Coronary artery (tissue), 2 donors: ENCODE measurements at regions not wholly inside any gene's neighbourhood (a gene's known extent, or its start where the extent isn't known, plus 50 kb on each side); places are given as distances from the start of the nearest gene placed in this dataset.

Source experiments
- DNase-seq: peaks from one replicate; pipeline ENCODE4 v3.0.0-alpha.2; 2017; ENCODE audit warnings: low spot score
- H3K27ac ChIP-seq, 2 donors: fragments of 200-600 bp; sonication (generic); one replicate each; pipeline ENCODE4 v1.5.1; 2016 to 2019
- H3K4me3 ChIP-seq: fragments of 200-600 bp; sonication (generic); 2 replicates; pipeline ENCODE4 v1.5.1; 2016; ENCODE audit warnings: mild to moderate bottlenecking, moderate library complexity
- TF ChIP-seq, protein P1 (sequence below): fragments of 200-600 bp; sonication (generic); IDR thresholded peaks from one replicate; pipeline ENCODE4 v1.5.1; 2019; ENCODE audit warnings: antibody characterized with exemption

DNA sequence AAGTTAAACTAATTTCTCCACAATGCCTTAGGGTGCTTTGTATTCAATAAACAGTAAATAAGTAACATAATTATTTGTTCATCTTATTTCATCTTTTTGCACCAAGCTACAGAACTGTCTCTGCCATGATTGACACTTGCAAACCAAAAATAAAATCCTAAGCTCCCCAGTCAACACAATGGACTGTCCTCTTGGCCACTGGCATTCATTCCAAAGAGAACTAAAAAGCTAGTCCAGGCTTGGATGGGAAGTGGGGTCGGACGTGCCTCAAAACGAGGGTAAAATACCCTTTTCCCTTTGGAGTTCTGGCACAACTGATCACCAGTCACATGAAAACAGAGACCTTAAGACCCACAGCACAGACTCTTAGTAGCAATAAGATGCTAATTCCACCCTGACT, 66.4 kb upstream of the THBS2 start:
- H3K27ac ChIP-seq = peak overlapping the region in 1 of 2 donors; percentile 80
- DNase-seq = no peak
- H3K4me3 ChIP-seq = peak overlapping the region; percentile 57
- TF ChIP-seq, protein P1, sequence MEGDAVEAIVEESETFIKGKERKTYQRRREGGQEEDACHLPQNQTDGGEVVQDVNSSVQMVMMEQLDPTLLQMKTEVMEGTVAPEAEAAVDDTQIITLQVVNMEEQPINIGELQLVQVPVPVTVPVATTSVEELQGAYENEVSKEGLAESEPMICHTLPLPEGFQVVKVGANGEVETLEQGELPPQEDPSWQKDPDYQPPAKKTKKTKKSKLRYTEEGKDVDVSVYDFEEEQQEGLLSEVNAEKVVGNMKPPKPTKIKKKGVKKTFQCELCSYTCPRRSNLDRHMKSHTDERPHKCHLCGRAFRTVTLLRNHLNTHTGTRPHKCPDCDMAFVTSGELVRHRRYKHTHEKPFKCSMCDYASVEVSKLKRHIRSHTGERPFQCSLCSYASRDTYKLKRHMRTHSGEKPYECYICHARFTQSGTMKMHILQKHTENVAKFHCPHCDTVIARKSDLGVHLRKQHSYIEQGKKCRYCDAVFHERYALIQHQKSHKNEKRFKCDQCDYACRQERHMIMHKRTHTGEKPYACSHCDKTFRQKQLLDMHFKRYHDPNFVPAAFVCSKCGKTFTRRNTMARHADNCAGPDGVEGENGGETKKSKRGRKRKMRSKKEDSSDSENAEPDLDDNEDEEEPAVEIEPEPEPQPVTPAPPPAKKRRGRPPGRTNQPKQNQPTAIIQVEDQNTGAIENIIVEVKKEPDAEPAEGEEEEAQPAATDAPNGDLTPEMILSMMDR = no peak

DNA sequence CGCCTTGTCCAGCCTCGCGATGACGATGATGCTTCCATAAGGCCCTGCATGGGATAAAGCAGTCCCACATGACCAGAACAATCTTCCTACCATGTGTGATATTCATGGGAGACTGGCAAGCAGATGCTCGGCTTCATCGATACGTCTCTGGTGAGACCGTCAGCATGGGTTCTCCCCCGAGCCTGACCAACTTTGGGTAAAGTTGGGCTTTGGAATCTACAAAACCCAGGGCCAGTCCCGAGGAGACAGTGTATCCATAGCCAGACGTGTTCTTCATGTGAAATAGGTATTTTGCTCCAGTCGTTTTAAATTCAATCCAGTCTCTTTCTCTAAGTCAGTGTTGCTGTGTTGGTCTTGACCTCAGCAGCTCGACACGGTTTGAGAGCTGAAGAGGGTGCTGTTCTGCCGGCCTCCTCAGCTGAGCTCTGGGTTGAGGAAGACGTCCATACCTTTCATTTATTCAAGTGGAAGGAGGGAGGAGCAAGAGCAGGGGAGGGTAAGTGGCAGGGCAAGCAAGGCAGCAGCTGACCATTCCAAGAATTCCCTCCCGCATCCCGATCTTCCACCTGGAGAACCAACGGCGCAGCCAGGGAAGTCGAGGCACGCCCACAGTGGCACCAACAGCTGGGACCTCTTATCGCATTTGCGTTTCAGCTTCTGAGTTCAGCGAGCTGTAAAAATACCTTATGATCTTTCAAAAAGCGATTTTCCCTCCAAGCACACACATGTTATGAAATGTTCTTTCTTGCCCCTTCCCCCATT, 64.0 kb upstream of the THBS2 start:
- H3K27ac ChIP-seq = no peak overlapping the region
- H3K4me3 ChIP-seq = no peak overlapping the region
- DNase-seq = no peak
- TF ChIP-seq, protein P1 = no peak

DNA sequence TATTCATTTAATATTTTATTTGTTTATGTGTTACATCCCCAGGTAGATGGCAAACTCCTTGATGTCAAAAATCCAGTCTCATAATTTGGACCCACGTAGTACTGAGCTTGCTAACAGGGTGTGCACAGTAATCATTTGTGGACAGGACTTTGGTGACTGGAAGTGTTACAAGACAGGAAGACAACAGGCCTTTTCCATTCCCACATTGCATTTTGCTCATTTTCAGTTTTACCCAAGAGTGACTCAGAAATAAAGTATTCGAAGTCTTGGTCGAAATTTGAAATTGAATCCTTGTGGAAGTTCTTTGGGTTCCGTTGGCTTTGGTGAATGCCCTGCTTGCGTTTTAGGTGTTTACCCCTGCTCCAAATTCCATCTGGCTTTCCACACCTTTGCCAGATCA, 63.0 kb upstream of the THBS2 start:
- TF ChIP-seq, protein P1 = no peak
- no peak for DNase-seq
- Histone ChIP-seq H3K4me3 (no peak overlapping the region), H3K27ac (no peak overlapping the region)

DNA sequence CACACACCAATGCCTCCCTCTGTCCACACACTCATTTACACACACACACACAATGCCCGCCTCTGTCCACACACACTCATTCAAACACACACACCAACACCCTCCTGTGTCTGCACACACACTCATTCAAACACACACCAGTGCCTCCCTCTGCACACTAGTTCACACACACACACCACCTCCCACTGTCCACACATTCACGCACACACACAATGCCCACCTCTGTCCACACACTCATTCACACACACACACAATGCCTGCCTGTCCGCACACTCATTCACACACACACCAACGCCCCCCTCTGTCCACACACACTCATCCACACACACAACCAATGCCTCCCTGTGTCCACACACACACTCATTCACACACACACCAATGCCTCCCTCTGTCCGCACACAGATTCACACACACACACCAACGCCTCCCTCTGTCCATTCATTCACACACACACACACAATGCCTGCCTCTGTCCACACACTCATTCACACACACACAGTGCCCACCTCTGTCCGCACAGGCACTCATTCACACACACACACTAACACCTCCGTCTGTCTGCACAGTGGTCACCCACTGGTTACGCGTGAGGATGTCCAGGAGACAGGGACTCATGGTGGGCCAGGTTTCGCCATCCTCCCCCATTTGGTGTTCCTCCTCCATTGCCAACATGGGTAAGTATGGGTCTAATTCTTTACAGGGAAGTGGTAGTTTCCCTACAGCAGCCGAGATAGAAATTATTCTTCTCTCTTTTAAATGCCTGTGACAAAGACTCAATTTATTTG, 62.4 kb upstream of the THBS2 start:
- no peak for DNase-seq
- no peak overlapping the region for H3K27ac ChIP-seq
- TF ChIP-seq, protein P1 = no peak

GRCh38 chr6:169313347-169314010, 59.8 kb upstream of the THBS2 start:
- H3K27ac ChIP-seq = no peak overlapping the region
- H3K4me3 ChIP-seq = no peak overlapping the region
- TF ChIP-seq, protein P1 = no peak
- no peak for DNase-seq

More for the DNA sequence above, 62.4 kb upstream of the THBS2 start:
- no peak overlapping the region for H3K4me3 ChIP-seq

DNA sequence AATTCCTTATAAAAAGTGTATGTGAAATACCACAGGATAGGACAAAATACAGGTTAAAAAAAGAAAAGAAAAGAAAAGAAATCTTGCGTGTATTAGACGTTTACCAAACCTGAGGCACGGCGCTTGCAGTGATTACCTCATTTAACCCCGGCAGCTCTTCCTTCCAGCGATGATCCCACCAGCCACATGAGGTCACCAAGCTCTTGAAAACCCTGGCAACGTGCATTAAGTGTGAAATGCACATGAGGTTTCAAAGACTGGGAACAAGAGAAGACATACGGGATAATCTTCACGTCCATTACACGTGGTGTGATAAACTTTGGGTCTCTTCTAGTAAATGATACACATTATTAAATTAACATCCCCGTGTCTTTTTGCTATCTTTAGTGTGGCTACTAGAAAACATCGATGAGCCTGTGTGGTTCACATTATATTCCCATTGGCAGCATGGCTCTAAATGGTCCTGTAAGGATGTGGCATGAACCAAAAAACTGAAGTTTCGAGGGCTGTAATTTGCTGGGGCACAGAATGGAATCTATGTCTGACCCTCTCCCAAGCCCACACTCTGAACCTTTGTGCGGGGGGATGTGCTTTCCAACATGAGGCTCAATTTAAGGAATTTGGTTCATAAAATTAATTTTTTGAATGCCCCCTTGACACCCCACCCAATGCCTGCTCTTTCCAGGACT, 59.2 kb upstream of the THBS2 start:
- H3K4me3 ChIP-seq = no peak overlapping the region
- TF ChIP-seq, protein P1 = no peak

More for the DNA sequence above, 59.2 kb upstream of the THBS2 start:
- no peak overlapping the region for H3K27ac ChIP-seq
- no peak for DNase-seq
